ENCODE measurements at regions not wholly inside any gene's neighbourhood (a gene's known extent, or its start where the extent isn't known, plus 50 kb on each side); places are given as distances from the start of the nearest gene placed in this dataset.

- intact Hi-C loops (cut with DNase I), result no loop called here
- Histone ChIP-seq H3K9me3 (peaks cover 6% of the 10 kb centered on the region), H3K27me3 (ENCODE audit: insufficient read depth in 3 of 3, low read length in 2 of 3) (no peaks in the 10 kb centered on the region), H3K4me3 (no peak overlapping the region), H3K4me1 (no peaks in the 10 kb centered on the region), H3K36me3 (ENCODE audit: insufficient read depth in 1 of 2, low read depth in 1 of 2) (no peaks in the 10 kb centered on the region), H3K27ac (no peak overlapping the region)
- TF ChIP-seq CTCF (IDR thresholded peaks at IDR 0.05), result no peak
- WGBS, 3 donors, result 43 to 59% (median 51%) methylated on average over 2 of the region's 2 CpGs
- DNase-seq (no peak), ATAC-seq (no peak)
Measured at GRCh38 chr20:48012401-48012974, 227.2 kb upstream of the SULF2 start.

GRCh38 chr20:48011025-48011424 lies 225.7 kb upstream of the SULF2 start:
- no peak for DNase-seq
- WGBS, 3 donors, result 94 to 97% (median 97%) methylated on average over 2 of the region's 2 CpGs

GRCh38 chr20:48010623-48011022 lies 225.3 kb upstream of the SULF2 start:
- no peak for TF ChIP-seq CTCF (IDR thresholded peaks at IDR 0.05)
- Histone ChIP-seq H3K27ac (no peak overlapping the region), H3K4me1 (no peaks in the 10 kb centered on the region), H3K27me3 (ENCODE audit: insufficient read depth in 3 of 3, low read length in 2 of 3) (peaks cover 0 to 3% (median 0%) of the 10 kb centered on the region in 3 donors), H3K36me3 (ENCODE audit: insufficient read depth in 1 of 2, low read depth in 1 of 2) (no peaks in the 10 kb centered on the region), H3K9me3 (peaks cover 6% of the 10 kb centered on the region), H3K4me3 (no peak overlapping the region)
- DNase-seq (no peak), ATAC-seq (no peak)
- 93 to 96% (median 95%) methylated on average over 3 of the region's 3 CpGs for WGBS, 3 donors
- intact Hi-C loops (cut with DNase I), result no loop called here

More at GRCh38 chr20:48011025-48011424, 225.7 kb upstream of the SULF2 start:
- Histone ChIP-seq H3K4me1 (no peaks in the 10 kb centered on the region), H3K9me3 (peaks cover 6% of the 10 kb centered on the region), H3K27me3 (ENCODE audit: insufficient read depth in 3 of 3, low read length in 2 of 3) (peaks cover 0 to 3% (median 0%) of the 10 kb centered on the region in 3 donors), H3K36me3 (ENCODE audit: insufficient read depth in 1 of 2, low read depth in 1 of 2) (no peaks in the 10 kb centered on the region), H3K27ac (no peak overlapping the region), H3K4me3 (no peak overlapping the region)
- intact Hi-C loops (cut with DNase I), result no loop called here
- no peak for TF ChIP-seq CTCF (IDR thresholded peaks at IDR 0.05)
- no peak for ATAC-seq

- Histone ChIP-seq H3K9me3 (peaks cover 6% of the 10 kb centered on the region), H3K4me1 (no peaks in the 10 kb centered on the region), H3K4me3 (no peak overlapping the region), H3K36me3 (ENCODE audit: insufficient read depth in 1 of 2, low read depth in 1 of 2) (no peaks in the 10 kb centered on the region), H3K27me3 (ENCODE audit: insufficient read depth in 3 of 3, low read length in 2 of 3) (peaks cover 0 to 3% (median 0%) of the 10 kb centered on the region in 3 donors), H3K27ac (no peak overlapping the region)
- DNase-seq (no peak), ATAC-seq (no peak)
- intact Hi-C loops (cut with DNase I), result no loop called here
- no peak for TF ChIP-seq CTCF (IDR thresholded peaks at IDR 0.05)
- WGBS, 3 donors, result 57 to 65% (median 59%) methylated on average over 2 of the region's 2 CpGs
Measured at GRCh38 chr20:48008850-48009515, 223.7 kb upstream of the SULF2 start.
